Gastroesophageal sphincter (tissue), 3 donors: ENCODE measurements at regions not wholly inside any gene's neighbourhood (a gene's known extent, or its start where the extent isn't known, plus 50 kb on each side); places are given as distances from the start of the nearest gene placed in this dataset.

Experiments
- CTCF ChIP-seq, 4 experiments: fragments of 200-600 bp in 2 of 4; fragments of 450-650 bp in 2 of 4; sonication (generic) in 1 of 4; IDR thresholded peaks; one replicate each; pipeline ENCODE4 v1.5.1; 2017 to 2019; ENCODE audit warnings: antibody characterized with exemption in 4 of 4, mild to moderate bottlenecking in 2 of 4, moderate library complexity in 2 of 4
- POLR2AphosphoS5 ChIP-seq: sonication (generic); formaldehyde crosslinking; IDR thresholded peaks from one replicate; pipeline ENCODE4 v1.6.1; 2017; ENCODE audit warnings: antibody characterized with exemption

GRCh38 chr16:86073763-86074493, 175.0 kb downstream of the IRF8 start:
- TF ChIP-seq POLR2AphosphoS5 (no peak), CTCF (IDR thresholded peaks at IDR 0.05) (no peak)
